CD4-positive, alpha-beta T cell treated with Interferon alpha-2 for 1 hour (primary cell): ENCODE measurements at regions not wholly inside any gene's neighbourhood (a gene's known extent, or its start where the extent isn't known, plus 50 kb on each side); places are given as distances from the start of the nearest gene placed in this dataset.

Experiments used
- DNase-seq, 2 donors: peaks; one replicate each; pipeline ENCODE4 v3.0.0-alpha.2; 2020 to 2022

GRCh38 chr13:111519041-111519440 lies 198.6 kb downstream of the TEX29 start:
- no peak for DNase-seq

- no peak for DNase-seq
Observed at GRCh38 chr13:111519490-111520170, 199.2 kb downstream of the TEX29 start.

DNA sequence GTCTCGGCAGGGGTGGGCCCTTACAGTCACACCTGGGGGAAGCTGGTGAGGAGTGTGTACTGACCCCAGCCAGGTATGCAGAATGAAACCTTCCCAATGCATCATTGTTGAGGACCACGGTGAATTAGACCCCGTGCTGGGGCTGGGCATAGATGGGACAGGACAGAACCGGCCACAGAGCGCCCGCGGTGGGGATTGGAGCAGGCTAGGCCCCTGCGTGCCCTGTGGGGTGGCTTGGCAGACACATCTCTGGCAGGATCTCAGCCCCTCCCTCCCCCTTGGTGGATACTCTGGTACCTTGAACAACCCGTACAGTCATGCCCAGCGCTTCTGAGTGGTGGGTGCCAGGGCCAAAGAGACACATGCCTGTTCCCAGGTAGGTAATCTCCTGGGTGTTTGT lies 200.6 kb downstream of the TEX29 start:
- no peak for DNase-seq

- no peak for DNase-seq
Observed at GRCh38 chr13:111521691-111522229, 201.3 kb downstream of the TEX29 start.

DNA sequence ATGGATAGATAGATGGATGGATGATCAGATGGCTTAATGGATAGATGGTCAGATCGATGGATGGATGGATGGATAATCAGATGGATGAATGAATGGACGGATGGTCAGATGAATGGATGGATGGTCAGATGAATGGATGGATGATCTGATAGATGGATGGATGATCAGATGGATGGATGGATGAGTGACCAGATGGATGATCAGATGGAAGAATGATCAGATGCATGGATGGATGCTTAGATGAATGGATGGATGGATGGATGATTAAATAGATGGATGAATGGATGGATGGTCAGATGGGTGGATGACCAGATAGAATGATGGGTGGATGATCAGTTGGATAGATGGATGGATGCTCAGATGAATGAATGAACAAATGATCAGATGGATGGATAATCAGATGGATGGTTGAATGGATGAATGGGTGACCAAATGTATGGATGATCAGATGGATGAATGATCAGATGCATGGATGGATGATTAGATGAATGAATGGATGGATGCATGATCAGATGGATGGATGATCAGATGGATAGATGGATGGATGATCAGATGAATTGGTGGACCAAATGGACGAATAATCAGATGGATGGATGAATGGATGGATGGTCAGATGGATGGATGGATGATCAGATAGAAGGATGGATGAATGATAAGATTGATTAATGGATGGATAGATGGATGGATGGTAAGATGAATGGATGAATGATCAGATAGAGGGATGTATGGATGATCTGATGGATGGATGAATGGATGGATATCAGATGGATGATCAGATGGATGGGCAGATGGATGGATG lies 205.1 kb downstream of the TEX29 start:
- DNase-seq: no peak

DNA sequence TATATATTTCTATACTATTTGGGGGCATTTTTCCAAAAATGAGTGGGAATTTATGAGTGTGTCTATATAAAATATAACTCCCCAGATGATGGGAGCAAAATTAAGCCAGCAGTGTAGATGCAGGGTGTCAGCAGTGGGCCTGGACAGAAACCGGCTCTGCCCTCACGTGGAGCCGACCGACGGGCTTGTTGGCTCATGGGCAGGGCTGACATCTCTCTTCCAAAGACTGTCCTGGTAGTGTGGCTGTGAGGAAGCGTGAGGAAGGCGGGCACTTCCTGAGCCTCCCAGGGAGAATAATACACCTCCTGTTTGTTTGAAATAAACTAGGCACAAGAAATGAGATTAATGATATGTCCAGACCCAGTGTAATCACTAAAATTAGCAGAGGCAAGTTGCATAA lies 206.5 kb downstream of the TEX29 start:
- DNase-seq: no peak

DNA sequence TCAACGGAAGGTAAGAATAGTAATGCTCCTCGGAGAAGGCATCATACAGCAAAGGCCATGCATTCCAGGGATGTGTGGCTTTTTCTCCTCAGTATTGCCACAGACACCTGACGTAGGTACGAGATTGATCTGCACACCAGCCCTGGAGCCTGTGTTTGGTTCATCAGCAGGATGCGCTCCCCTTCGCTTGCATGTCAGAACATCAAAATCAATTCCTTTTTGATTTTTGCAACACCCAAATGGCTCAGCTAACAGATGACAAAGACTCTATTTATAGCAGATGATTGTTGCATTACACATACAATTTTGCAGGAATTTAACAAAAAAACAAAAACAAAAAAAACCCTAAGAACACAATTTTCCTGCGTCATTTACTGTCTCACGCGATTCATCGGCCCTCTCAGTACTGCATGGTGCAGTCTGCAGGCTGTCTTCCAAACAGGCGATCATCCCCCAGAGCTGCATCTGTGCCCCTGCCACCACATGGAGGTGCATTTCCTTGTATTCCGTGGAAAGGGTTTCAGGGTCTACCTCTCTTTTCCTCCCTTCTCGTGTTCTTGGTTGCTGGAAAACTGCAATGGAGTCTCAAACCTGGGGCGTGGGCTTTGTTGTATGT lies 207.3 kb downstream of the TEX29 start:
- DNase-seq: no peak

- no peak for DNase-seq
Observed at GRCh38 chr13:111528513-111528912, 208.1 kb downstream of the TEX29 start.

DNA sequence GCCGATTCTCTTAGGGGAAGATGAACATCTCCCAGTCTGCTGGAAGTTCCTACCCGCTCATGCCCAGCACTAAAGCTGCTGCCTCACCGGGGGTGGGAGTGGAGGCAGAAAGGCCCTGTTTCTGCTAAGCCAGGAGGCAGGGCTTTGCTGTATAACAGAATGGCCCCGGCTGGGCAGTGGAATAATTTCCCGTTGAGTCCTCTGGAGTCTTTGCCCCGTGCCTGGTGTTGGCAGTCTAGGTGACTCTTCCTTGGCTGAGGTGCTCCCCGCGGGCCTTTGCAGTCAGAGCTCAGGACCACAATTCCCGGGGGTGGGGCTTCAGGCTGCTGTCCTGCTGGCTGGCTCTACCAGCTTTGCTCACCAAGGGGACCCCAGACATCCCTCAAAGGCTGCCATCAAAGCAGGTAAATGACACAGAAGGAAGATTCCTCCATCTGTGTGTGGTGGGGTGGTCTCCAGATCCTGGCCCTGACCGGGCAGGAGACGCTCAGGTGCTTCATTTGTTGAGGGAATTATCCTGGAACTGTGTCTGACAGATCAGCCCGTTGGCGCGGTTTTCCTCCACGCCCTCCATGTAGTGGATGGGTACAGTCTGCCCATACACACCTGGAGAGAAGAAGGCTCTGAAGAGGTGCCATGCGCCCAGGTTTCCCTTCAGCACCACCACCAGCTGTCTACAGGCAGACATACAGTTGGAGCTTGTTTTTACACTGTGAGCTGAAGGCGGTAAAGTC lies 209.9 kb downstream of the TEX29 start:
- no peak for DNase-seq

DNA sequence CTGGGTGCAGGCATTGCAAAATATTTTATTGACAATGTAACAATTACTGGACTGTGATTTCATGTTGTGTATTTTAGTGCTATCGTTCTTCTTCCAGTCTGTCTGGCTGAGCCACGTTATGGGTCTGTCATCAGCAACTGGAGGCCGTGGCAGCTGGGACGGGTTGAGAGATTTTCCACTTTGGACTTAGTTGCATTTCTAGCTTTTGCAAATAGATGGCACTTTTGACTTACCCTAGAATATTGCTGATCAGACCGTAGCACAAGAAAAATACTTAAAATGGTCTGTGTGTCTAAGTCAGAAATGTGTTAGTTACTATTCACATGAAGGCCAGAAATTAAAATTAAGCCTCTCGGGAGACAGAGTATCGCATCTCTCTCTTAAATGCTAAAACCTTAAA lies 211.1 kb downstream of the TEX29 start:
- no peak for DNase-seq

GRCh38 chr13:111532111-111532510 lies 211.7 kb downstream of the TEX29 start:
- no peak for DNase-seq

- no peak for DNase-seq
Observed at GRCh38 chr13:111533900-111534683, 213.7 kb downstream of the TEX29 start.

DNA sequence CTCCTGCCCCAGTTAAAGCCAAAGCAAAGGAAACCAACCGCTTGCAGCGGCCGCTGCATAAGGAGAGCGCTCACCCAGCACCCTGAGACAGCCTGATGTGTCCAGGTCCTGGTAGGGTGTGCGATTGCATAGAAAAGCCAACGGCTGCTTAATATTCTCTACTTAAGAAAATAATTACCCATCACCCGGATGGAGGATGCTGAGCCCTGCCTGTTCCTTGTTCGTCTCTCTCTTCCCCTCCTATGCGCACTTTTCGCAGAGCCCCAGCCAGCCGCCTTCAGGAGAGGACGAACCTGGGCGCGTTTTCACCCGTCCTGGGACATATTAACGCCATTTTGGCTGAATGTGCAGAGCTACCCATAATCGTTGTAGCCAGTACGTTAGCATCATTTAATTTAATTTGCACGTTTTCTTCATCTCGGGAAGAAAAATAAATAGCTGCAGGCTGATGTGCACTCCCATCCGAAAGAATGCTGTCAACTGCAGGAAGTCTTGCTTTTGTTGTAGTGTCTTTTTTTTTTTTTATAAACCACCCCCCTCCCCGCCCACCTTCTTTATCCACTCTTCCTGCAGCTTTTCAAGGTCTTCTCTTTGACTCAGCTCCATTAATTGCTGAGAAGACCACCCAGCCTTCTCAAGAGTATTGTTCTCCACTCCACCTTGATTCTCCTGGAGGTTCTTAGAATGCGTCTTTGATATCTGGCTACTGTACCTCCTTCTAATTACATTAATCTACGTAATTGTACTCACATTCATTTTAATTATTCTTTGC lies 214.5 kb downstream of the TEX29 start:
- DNase-seq: no peak

DNA sequence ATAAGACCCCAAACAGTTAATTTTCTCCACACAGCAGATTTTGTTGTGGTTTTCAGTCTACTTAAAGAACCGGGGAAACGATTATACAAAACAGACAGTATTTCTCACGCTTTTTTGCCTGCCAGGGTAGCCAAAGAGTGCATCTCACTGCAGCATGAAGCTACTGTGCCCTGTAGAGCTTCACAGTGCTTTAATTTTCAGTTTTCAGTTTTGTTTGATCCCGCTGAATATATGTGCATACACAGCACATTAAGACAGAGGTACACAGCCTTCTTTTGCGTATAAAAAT lies 215.0 kb downstream of the TEX29 start:
- DNase-seq: no peak

GRCh38 chr13:111536075-111536642 lies 215.7 kb downstream of the TEX29 start:
- DNase-seq: no peak

GRCh38 chr13:111537115-111537728 lies 216.8 kb downstream of the TEX29 start:
- DNase-seq: no peak

DNA sequence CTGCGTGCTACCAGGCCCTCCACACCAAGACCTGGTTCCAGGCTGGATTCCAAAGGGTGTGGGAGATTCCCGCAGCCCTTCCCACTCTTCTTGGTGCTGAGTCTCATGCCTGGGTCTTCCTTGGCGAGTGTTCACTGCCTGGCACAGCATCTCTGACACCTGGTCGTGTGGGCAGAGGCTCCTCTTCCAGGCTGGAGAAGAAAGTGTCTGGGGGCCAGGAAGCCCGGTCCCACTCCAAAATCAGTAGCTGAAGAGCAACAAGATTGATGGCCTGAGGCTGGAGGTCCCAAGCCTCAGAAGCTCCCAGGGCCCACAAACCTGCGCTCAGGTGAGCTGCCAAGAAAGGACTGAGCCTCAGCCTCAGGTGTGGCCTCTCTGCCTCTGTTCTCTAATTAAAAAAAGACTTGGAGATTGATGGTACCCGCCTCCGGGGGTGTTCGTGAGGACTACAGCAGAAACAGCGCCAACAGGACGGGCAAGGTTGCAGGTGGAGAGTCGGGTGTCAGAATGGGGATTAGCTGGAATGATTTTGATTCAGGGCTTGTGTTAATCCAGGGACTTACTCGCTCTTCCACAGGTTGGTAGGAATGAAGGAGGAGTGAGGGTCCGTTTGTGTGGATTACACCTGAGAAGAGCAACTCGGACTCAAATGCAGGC lies 217.5 kb downstream of the TEX29 start:
- no peak for DNase-seq

DNA sequence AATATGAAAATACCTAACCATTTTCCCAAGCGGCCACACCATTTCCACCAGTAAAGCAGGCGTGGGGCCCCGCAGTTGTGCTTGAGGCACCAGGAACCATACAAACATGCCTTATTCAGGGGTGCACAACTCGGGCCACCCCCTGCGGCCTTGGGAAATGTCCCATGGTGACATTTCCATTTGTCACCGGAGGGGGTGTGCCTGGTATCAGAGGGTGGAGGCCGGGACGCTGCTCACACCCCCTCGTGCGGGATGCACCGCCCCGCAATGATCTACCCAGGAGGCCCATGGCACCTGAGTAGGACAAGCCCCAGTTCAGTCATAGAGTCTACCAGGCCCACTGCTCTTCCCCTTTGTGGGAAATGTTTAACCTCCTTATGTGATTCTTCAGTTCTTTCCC lies 218.8 kb downstream of the TEX29 start:
- no peak for DNase-seq

DNA sequence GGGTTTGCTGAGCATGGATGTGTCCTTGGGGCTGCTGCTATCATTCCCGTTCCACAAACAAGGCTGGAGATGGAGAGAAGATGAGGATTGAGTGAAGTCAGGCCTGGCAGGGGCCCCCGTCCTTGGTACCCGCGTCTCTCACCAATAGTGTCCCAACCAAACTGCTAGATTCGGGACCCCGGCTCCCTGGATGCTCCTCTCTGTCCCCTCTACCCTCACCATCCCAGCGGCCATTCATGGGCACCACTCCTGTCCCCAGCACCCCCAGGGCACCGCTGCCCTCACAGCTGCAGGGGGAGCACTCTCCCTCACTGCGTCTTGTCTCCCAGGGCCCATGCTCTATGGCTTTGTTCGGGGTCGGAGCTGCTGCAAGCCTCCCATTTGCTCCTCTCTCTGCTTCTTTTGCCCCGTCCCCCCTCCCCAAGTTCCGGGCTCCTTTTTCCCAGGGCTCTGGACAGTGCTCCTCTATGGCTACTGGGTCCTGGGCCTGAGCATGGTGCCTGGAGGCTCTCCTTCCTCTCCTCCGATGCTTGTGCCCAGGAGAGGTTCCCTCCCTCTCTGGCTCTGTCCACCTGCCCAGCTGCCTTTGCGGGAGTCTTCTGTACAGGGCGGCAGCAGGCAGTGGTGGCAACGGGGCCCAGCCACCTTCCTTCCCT lies 219.5 kb downstream of the TEX29 start:
- no peak for DNase-seq

DNA sequence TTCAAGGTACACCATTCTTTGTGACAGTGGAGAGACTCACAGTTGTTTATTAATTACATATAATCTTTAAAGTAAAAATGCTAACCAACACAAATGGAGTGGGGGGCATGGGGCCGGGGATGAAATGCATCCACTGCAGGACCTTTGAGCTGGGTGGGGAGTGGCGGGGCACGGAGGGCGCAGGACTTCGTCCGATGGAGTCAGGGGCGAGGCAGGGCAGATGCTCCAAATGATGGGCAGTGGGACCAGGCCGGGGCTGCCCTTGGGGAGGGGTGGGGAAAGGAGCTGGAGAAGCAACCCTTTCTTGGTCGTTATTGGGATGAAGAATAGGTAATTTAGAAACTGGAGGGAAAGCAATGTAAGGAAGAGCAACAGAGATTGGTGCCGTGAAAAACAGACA lies 220.0 kb downstream of the TEX29 start:
- no peak for DNase-seq
